WTC11 (cell line): ENCODE measurements at regions not wholly inside any gene's neighbourhood (a gene's known extent, or its start where the extent isn't known, plus 50 kb on each side); places are given as distances from the start of the nearest gene placed in this dataset.

Experiments used
- ATAC-seq: fragments of 200-7000 bp; cut with Tn5 transposase; 2 replicates; pipeline ENCODE4 v1.10.0; 2021; ENCODE audit warnings: mild to moderate bottlenecking, moderate library complexity
- CTCF ChIA-PET: fragments of 300-600 bp; sonication (Branson Sonifier 250); formaldehyde crosslinking; loops from one replicate; lab custom pipeline; 2021; ENCODE audit warnings: antibody characterized with exemption; lab: Charles Lee
- POLR2A ChIA-PET: fragments of 350-600 bp; sonication (Branson Sonifier 250); formaldehyde crosslinking; loops from one replicate; lab custom pipeline; 2021; ENCODE audit warnings: antibody characterized with exemption; lab: Charles Lee
- DNase-seq: peaks from one replicate; pipeline ENCODE4 v3.0.0; 2021; ENCODE audit warnings: low spot score
- H3K27ac Mint-ChIP-seq: 2 replicates; pipeline ENCODE4 v1.8.0; 2021; ENCODE audit warnings: mixed read lengths
- H3K27me3 Mint-ChIP-seq: 2 replicates; pipeline ENCODE4 v1.8.0; 2021; ENCODE audit warnings: low read depth, mild to moderate bottlenecking, moderate library complexity, mixed read lengths
- H3K36me3 Mint-ChIP-seq: 2 replicates; pipeline ENCODE4 v1.8.0; 2021; ENCODE audit warnings: mixed read lengths
- H3K4me1 Mint-ChIP-seq: 2 replicates; pipeline ENCODE4 v1.8.0; 2022; ENCODE audit warnings: mixed read lengths
- H3K4me3 Mint-ChIP-seq: 2 replicates; pipeline ENCODE4 v1.8.0; 2021; ENCODE audit warnings: mild to moderate bottlenecking, moderate library complexity, mixed read lengths
- H3K9me3 Mint-ChIP-seq: 2 replicates; pipeline ENCODE4 v1.8.0; 2021; ENCODE audit warnings: mixed read lengths
- AR ChIP-seq: fragments of 250-450 bp; sonication (Bioruptor Pico); IDR thresholded peaks from 2 replicates; pipeline ENCODE4 v1.9.0; 2021; ENCODE audit warnings: mild to moderate bottlenecking
- ATF6 ChIP-seq: sonication (generic); formaldehyde crosslinking; IDR thresholded peaks from 2 replicates; pipeline ENCODE4 v1.8.1; 2023; ENCODE audit warnings: mild to moderate bottlenecking, missing genetic modification reagents
- CDX4 ChIP-seq: fragments of 250-450 bp; sonication (Bioruptor Pico); IDR thresholded peaks from 2 replicates; pipeline ENCODE4 v1.9.0; 2021; ENCODE audit warnings: moderate library complexity, mild to moderate bottlenecking, inconsistent platforms, borderline replicate concordance
- CREM ChIP-seq: sonication (generic); formaldehyde crosslinking; IDR thresholded peaks from 2 replicates; pipeline ENCODE4 v1.8.1; 2022; ENCODE audit warnings: mild to moderate bottlenecking, missing genetic modification reagents, moderate library complexity
- CTCF ChIP-seq: fragments of 200-600 bp; IDR thresholded peaks from 2 replicates; pipeline ENCODE4 v1.8.0; 2022; ENCODE audit warnings: antibody characterized with exemption
- E2F1 ChIP-seq: sonication (generic); formaldehyde crosslinking; IDR thresholded peaks from 2 replicates; pipeline ENCODE4 v1.8.0; 2022; ENCODE audit warnings: mild to moderate bottlenecking, missing genetic modification reagents
- FOXK1 ChIP-seq: sonication (generic); formaldehyde crosslinking; IDR thresholded peaks from 2 replicates; pipeline ENCODE4 v1.8.0; 2022; ENCODE audit warnings: mild to moderate bottlenecking, moderate library complexity, missing genetic modification reagents
- FOXP4 ChIP-seq: sonication (generic); formaldehyde crosslinking; IDR thresholded peaks from 2 replicates; pipeline ENCODE4 v1.8.0; 2022; ENCODE audit warnings: mild to moderate bottlenecking, missing genetic modification reagents
- GABPB1 ChIP-seq: sonication (generic); formaldehyde crosslinking; IDR thresholded peaks from 2 replicates; pipeline ENCODE4 v1.8.1; 2023; ENCODE audit warnings: mild to moderate bottlenecking, missing genetic modification reagents
- IRF2 ChIP-seq: sonication (generic); formaldehyde crosslinking; IDR thresholded peaks from 2 replicates; pipeline ENCODE4 v1.8.0; 2022; ENCODE audit warnings: low read depth, missing genetic modification reagents, borderline replicate concordance
- JAZF1 ChIP-seq: fragments of 250-450 bp; sonication (Bioruptor Pico); IDR thresholded peaks from 2 replicates; pipeline ENCODE4 v1.9.0; 2021; ENCODE audit warnings: moderate library complexity, mild to moderate bottlenecking, inconsistent platforms
- KAT7 ChIP-seq: sonication (generic); formaldehyde crosslinking; IDR thresholded peaks from 2 replicates; pipeline ENCODE4 v1.8.1; 2023; ENCODE audit warnings: missing genetic modification reagents, mild to moderate bottlenecking, borderline replicate concordance
- MAX ChIP-seq: sonication (generic); formaldehyde crosslinking; IDR thresholded peaks from 2 replicates; pipeline ENCODE4 v1.8.0; 2022; ENCODE audit warnings: mild to moderate bottlenecking, missing genetic modification reagents
- MYBL2 ChIP-seq: sonication (generic); formaldehyde crosslinking; IDR thresholded peaks from 2 replicates; pipeline ENCODE4 v1.8.1; 2023; ENCODE audit warnings: mild to moderate bottlenecking, moderate library complexity, missing genetic modification reagents
- NFATC4 ChIP-seq: fragments of 250-450 bp; sonication (Bioruptor Pico); IDR thresholded peaks from 2 replicates; pipeline ENCODE4 v1.9.0; 2021; ENCODE audit warnings: mild to moderate bottlenecking
- NFYB ChIP-seq: sonication (generic); formaldehyde crosslinking; conservative IDR thresholded peaks from 2 replicates; pipeline ENCODE4 v1.8.0; 2022; ENCODE audit warnings: low read depth, missing genetic modification reagents
- NR1H2 ChIP-seq: sonication (generic); formaldehyde crosslinking; IDR thresholded peaks from 2 replicates; pipeline ENCODE4 v1.9.0; 2021; ENCODE audit warnings: mild to moderate bottlenecking, moderate library complexity, missing genetic modification reagents
- OVOL2 ChIP-seq: fragments of 250-450 bp; sonication (Bioruptor Pico); IDR thresholded peaks from 2 replicates; pipeline ENCODE4 v1.9.0; 2021; ENCODE audit warnings: mild to moderate bottlenecking, borderline replicate concordance
- SMAD3 ChIP-seq: sonication (generic); formaldehyde crosslinking; IDR thresholded peaks from 2 replicates; pipeline ENCODE4 v1.8.0; 2022; ENCODE audit warnings: missing genetic modification reagents, mild to moderate bottlenecking, borderline replicate concordance
- TEAD4 ChIP-seq: sonication (generic); formaldehyde crosslinking; IDR thresholded peaks from 2 replicates; pipeline ENCODE4 v1.8.0; 2022; ENCODE audit warnings: mild to moderate bottlenecking, missing genetic modification reagents
- TP53 ChIP-seq: sonication (generic); formaldehyde crosslinking; IDR thresholded peaks from 2 replicates; pipeline ENCODE4 v1.8.1; 2023; ENCODE audit warnings: mild to moderate bottlenecking, missing genetic modification reagents
- ZBTB21 ChIP-seq: sonication (generic); formaldehyde crosslinking; IDR thresholded peaks from 2 replicates; pipeline ENCODE4 v1.8.1; 2023; ENCODE audit warnings: mild to moderate bottlenecking, missing genetic modification reagents, borderline replicate concordance
- ZMAT4 ChIP-seq: fragments of 250-450 bp; sonication (Bioruptor Pico); IDR thresholded peaks from 2 replicates; pipeline ENCODE4 v1.9.0; 2021; ENCODE audit warnings: mild to moderate bottlenecking
- ZNF219 ChIP-seq: sonication (generic); formaldehyde crosslinking; IDR thresholded peaks from 2 replicates; pipeline ENCODE4 v1.8.0; 2023; ENCODE audit warnings: missing genetic modification reagents, mild to moderate bottlenecking, borderline replicate concordance
- ZNF317 ChIP-seq: sonication (generic); formaldehyde crosslinking; IDR thresholded peaks from 2 replicates; pipeline ENCODE4 v1.8.1; 2023; ENCODE audit warnings: low read depth, mild to moderate bottlenecking, moderate library complexity, missing genetic modification reagents, borderline replicate concordance
- ZNF423 ChIP-seq: fragments of 250-450 bp; sonication (Bioruptor Pico); IDR thresholded peaks from 2 replicates; pipeline ENCODE4 v2.1.2; 2022; ENCODE audit warnings: mild to moderate bottlenecking, moderate library complexity

- H3K27me3 Mint-ChIP-seq, result no peaks in the 10 kb centered on the region
- ATAC-seq, result no peak
- no peaks in the 10 kb centered on the region for H3K36me3 Mint-ChIP-seq
- no peak overlapping the region for H3K4me3 Mint-ChIP-seq
- no peaks in the 10 kb centered on the region for H3K4me1 Mint-ChIP-seq
- POLR2A ChIA-PET, result no interaction called here
- TF ChIP-seq GABPB1 (CRISPR knock-in tag), result no peak
- TF ChIP-seq ATF6, result no peak
- no peak for TF ChIP-seq SMAD3 (CRISPR knock-in tag)
- no peak for TF ChIP-seq CDX4 (CRISPR knock-in tag)
- no peak for TF ChIP-seq ZMAT4 (CRISPR knock-in tag)
- no peak for TF ChIP-seq ZBTB21 (CRISPR knock-in tag)
- TF ChIP-seq FOXK1, result no peak
- no peak for TF ChIP-seq TEAD4 (CRISPR knock-in tag)
- no peak for TF ChIP-seq ZNF423 (CRISPR knock-in tag)
- TF ChIP-seq NFYB (CRISPR knock-in tag), result no peak
- no peak for TF ChIP-seq CREM (CRISPR knock-in tag)
- TF ChIP-seq NFATC4 (CRISPR knock-in tag), result no peak
- TF ChIP-seq AR, result no peak
- TF ChIP-seq ZNF317 (CRISPR knock-in tag), result no peak
- TF ChIP-seq TP53, result no peak
- TF ChIP-seq MAX (CRISPR knock-in tag), result no peak
- no peak for TF ChIP-seq IRF2
- no peak for TF ChIP-seq CTCF
- TF ChIP-seq, all 79 proteins: peak for 0
- no peak for DNase-seq
- CTCF ChIA-PET, result no interaction called here
- no peaks in the 10 kb centered on the region for H3K9me3 Mint-ChIP-seq
- no peak overlapping the region for H3K27ac Mint-ChIP-seq
Measured at GRCh38 chr7:125547505-125547904, 617.9 kb upstream of the POT1 start.

GRCh38 chr7:125530553-125530952, 600.9 kb upstream of the POT1 start:
- DNase-seq, result no peak
- no peaks in the 10 kb centered on the region for H3K36me3 Mint-ChIP-seq
- peaks cover 5% of the 10 kb centered on the region for H3K9me3 Mint-ChIP-seq
- H3K27me3 Mint-ChIP-seq, result no peaks in the 10 kb centered on the region
- ATAC-seq, result no peak
- H3K4me3 Mint-ChIP-seq, result no peak overlapping the region
- no peak overlapping the region for H3K27ac Mint-ChIP-seq
- ChIA-PET POLR2A (no interaction called here), CTCF (no interaction called here)
- no peaks in the 10 kb centered on the region for H3K4me1 Mint-ChIP-seq
- TF ChIP-seq JAZF1 (no peak), FOXP4 (CRISPR knock-in tag) (no peak), E2F1 (CRISPR knock-in tag) (no peak), MYBL2 (no peak), NR1H2 (CRISPR knock-in tag) (no peak), TP53 (no peak), KAT7 (CRISPR knock-in tag) (no peak), ZNF219 (no peak), OVOL2 (CRISPR knock-in tag) (no peak), ZNF317 (CRISPR knock-in tag) (no peak)
